IMR-90 (cell line): ENCODE measurements at regions not wholly inside any gene's neighbourhood (a gene's known extent, or its start where the extent isn't known, plus 50 kb on each side); places are given as distances from the start of the nearest gene placed in this dataset.

ENCODE experiments used
- ATAC-seq: fragments of 200-7000 bp; cut with Tn5 transposase; 2 replicates; pipeline ENCODE4 v1.9.1; 2020; ENCODE audit warnings: low read depth, mild to moderate bottlenecking, moderate library complexity
- BruUV-seq: library from RNA; stranded (reverse); fragments of 400-500 nt; replicated peaks from 2 replicates; lab custom pipeline; 2021; lab: Mats Ljungman, UMichigan
- CTCF ChIA-PET: fragments of 300-600 bp; formaldehyde crosslinking; extraction: SDS; loops from one replicate; lab custom pipeline; 2021; ENCODE audit warnings: antibody characterized with exemption; lab: Yijun Ruan, JAX
- POLR2A ChIA-PET: fragments of 300-600 bp; sonication (Branson Sonifier 250); formaldehyde crosslinking; loops from one replicate; lab custom pipeline; 2022; ENCODE audit warnings: antibody characterized with exemption; ENCODE audit not compliant: unreplicated experiment; lab: Charles Lee
- DNase-seq: peaks from one replicate; pipeline ENCODE4 v3.0.0; 2013
- H2AFZ ChIP-seq: replicated peaks from 2 replicates; pipeline ENCODE3; 2013; ENCODE audit warnings: low read length, mild to moderate bottlenecking; ENCODE audit not compliant: poor library complexity
- H2AK5ac ChIP-seq: 2 replicates; pipeline ENCODE4 v1.6.1; 2013; ENCODE audit warnings: low read depth, low read length, inconsistent platforms
- H2AK9ac ChIP-seq: replicated peaks from 2 replicates; pipeline ENCODE3; 2013; ENCODE audit warnings: mild to moderate bottlenecking, low read depth, low read length, moderate library complexity; ENCODE audit not compliant: poor library complexity
- H2BK120ac ChIP-seq: 2 replicates; pipeline ENCODE4 v1.6.1; 2013; ENCODE audit warnings: low read depth, low read length, inconsistent platforms
- H2BK15ac ChIP-seq: 3 replicates; pipeline ENCODE4 v1.6.1; 2013; ENCODE audit warnings: low read depth, low read length, inconsistent platforms
- H2BK20ac ChIP-seq: 2 replicates; pipeline ENCODE4 v1.6.1; 2013; ENCODE audit warnings: low read depth, mild to moderate bottlenecking, inconsistent platforms, low read length, moderate library complexity
- H2BK5ac ChIP-seq: 2 replicates; pipeline ENCODE4 v1.6.1; 2013; ENCODE audit warnings: mild to moderate bottlenecking, low read depth, low read length, inconsistent platforms; ENCODE audit not compliant: poor library complexity, severe bottlenecking
- H3K14ac ChIP-seq: replicated peaks from 2 replicates; pipeline ENCODE4 v1.6.1; 2013; ENCODE audit warnings: low read depth, low read length, inconsistent platforms
- H3K18ac ChIP-seq: 2 replicates; pipeline ENCODE4 v1.6.1; 2013; ENCODE audit warnings: low read depth, low read length, control low read depth
- H3K23ac ChIP-seq: 2 replicates; pipeline ENCODE4 v1.6.1; 2013; ENCODE audit warnings: low read depth, low read length, inconsistent platforms
- H3K27ac ChIP-seq: 2 replicates; pipeline ENCODE4 v1.5.1; 2013; ENCODE audit warnings: mild to moderate bottlenecking, control low read depth, low read length; ENCODE audit not compliant: insufficient read depth
- H3K27me3 ChIP-seq: 2 replicates; pipeline ENCODE4 v1.6.1; 2013; ENCODE audit warnings: low read length; ENCODE audit not compliant: control insufficient read depth, insufficient read depth
- H3K36me3 ChIP-seq: 2 replicates; pipeline ENCODE4 v1.6.1; 2013; ENCODE audit warnings: low read length, mixed read lengths; ENCODE audit not compliant: control insufficient read depth, insufficient read depth
- H3K4ac ChIP-seq: 2 replicates; pipeline ENCODE4 v1.6.1; 2013; ENCODE audit warnings: low read depth, low read length, inconsistent platforms
- H3K4me1 ChIP-seq: 2 replicates; pipeline ENCODE4 v1.6.1; 2013; ENCODE audit warnings: low read length, mixed read lengths; ENCODE audit not compliant: control insufficient read depth, insufficient read depth
- H3K4me2 ChIP-seq: 2 replicates; pipeline ENCODE4 v1.6.1; 2013; ENCODE audit warnings: low read depth, mild to moderate bottlenecking, control low read depth, low read length, moderate library complexity
- H3K4me3 ChIP-seq: 2 replicates; pipeline ENCODE4 v1.5.1; 2013; ENCODE audit warnings: low read depth, mild to moderate bottlenecking, control low read depth, low read length, moderate library complexity; ENCODE audit not compliant: insufficient read depth
- H3K56ac ChIP-seq: 2 replicates; pipeline ENCODE4 v1.6.1; 2013; ENCODE audit warnings: low read length, inconsistent platforms; ENCODE audit not compliant: insufficient read depth; ENCODE audit errors: extremely low read depth
- H3K79me1 ChIP-seq, 2 experiments: 2 replicates each; pipeline ENCODE4 v1.6.1; 2013; ENCODE audit warnings: low read length in 2 of 2, inconsistent platforms in 1 of 2, low read depth in 1 of 2
- H3K9ac ChIP-seq: 2 replicates; pipeline ENCODE4 v1.6.1; 2013; ENCODE audit warnings: low read depth, low read length, control low read depth
- H3K9me1 ChIP-seq: 2 replicates; pipeline ENCODE4 v1.6.1; 2013; ENCODE audit warnings: low read length, inconsistent platforms; ENCODE audit not compliant: insufficient read depth
- H3K9me3 ChIP-seq: 2 replicates; pipeline ENCODE4 v1.6.1; 2013; ENCODE audit warnings: low read length; ENCODE audit not compliant: control insufficient read depth, insufficient read depth
- H4K20me1 ChIP-seq: 2 replicates; pipeline ENCODE4 v1.6.1; 2013; ENCODE audit warnings: low read length, inconsistent platforms; ENCODE audit not compliant: insufficient read depth
- H4K5ac ChIP-seq: 2 replicates; pipeline ENCODE4 v1.6.1; 2013; ENCODE audit warnings: mild to moderate bottlenecking, low read depth, low read length, control low read depth
- H4K8ac ChIP-seq, 2 experiments: 2 replicates each; pipeline ENCODE4 v1.6.1; 2013; ENCODE audit warnings: low read depth in 2 of 2, low read length in 2 of 2, control low read depth in 1 of 2, inconsistent platforms in 1 of 2
- H4K91ac ChIP-seq: 2 replicates; pipeline ENCODE4 v1.6.1; 2013; ENCODE audit warnings: low read depth, low read length, inconsistent platforms; ENCODE audit not compliant: insufficient read depth
- BHLHE40 ChIP-seq: fragments of 150-350 bp; IDR thresholded peaks from 2 replicates; pipeline ENCODE4 v1.6.1; 2016; ENCODE audit warnings: mild to moderate bottlenecking, low read depth, low read length
- CHD1 ChIP-seq: IDR thresholded peaks from 2 replicates; pipeline ENCODE4 v1.6.1; 2012; ENCODE audit warnings: low read depth, low read length, improper control_type of control experiment
- FOS ChIP-seq: fragments of 150-350 bp; IDR thresholded peaks from 2 replicates; pipeline ENCODE4 v1.6.1; 2016; ENCODE audit warnings: low read depth, low read length
- MAFK ChIP-seq: IDR thresholded peaks from 2 replicates; pipeline ENCODE4 v1.6.1; 2012; ENCODE audit warnings: low read depth, low read length, improper control_type of control experiment
- MAZ ChIP-seq: IDR thresholded peaks from 2 replicates; pipeline ENCODE4 v1.6.1; 2012; ENCODE audit warnings: low read depth, mild to moderate bottlenecking, low read length, improper control_type of control experiment, moderate library complexity, borderline replicate concordance
- MXI1 ChIP-seq: IDR thresholded peaks from 2 replicates; pipeline ENCODE4 v1.6.1; 2012; ENCODE audit warnings: low read depth, mild to moderate bottlenecking, low read length, moderate library complexity, borderline replicate concordance
- NFE2L2 ChIP-seq: fragments of 150-350 bp; IDR thresholded peaks from 2 replicates; pipeline ENCODE4 v1.6.1; 2016; ENCODE audit warnings: low read depth, mild to moderate bottlenecking, low read length
- POLR2A ChIP-seq: IDR thresholded peaks from 2 replicates; pipeline ENCODE4 v1.6.1; 2012; ENCODE audit warnings: mild to moderate bottlenecking, low read depth, low read length
- RAD21 ChIP-seq: IDR thresholded peaks from 2 replicates; pipeline ENCODE4 v1.6.1; 2012; ENCODE audit warnings: low read length, improper control_type of control experiment
- SMC3 ChIP-seq: fragments of 150-350 bp; IDR thresholded peaks from 2 replicates; pipeline ENCODE4 v1.6.1; 2016; ENCODE audit warnings: low read depth, mild to moderate bottlenecking, antibody characterized with exemption, low read length, moderate library complexity
- WGBS, 2 experiments: methylation state at CpG; one replicate each; pipeline versions ENCODE4 v1.1.5 to v1.1.7; 2013; ENCODE audit warnings: missing lambda C conversion rate in 2 of 2; ENCODE audit not compliant: insufficient read length in 1 of 2; ENCODE audit errors: extremely low coverage in 2 of 2; 5-methylcytosine and 5-hydroxymethylcytosine counted together
- dilution Hi-C: fragments of 300-500 bp; cut with HindIII; formaldehyde crosslinking; loops from one replicate; pipeline ENCODE4 v1.14.3; 2018; ENCODE audit warnings: low sequenced_read_pairs; ENCODE audit not compliant: unreplicated experiment
- in situ Hi-C: fragments of 300-500 bp; cut with MboI; formaldehyde crosslinking; loops from 3 replicates; pipeline ENCODE4 v1.14.3; 2019; ENCODE audit warnings: low sequenced_read_pairs, inconsistent platforms, mixed read lengths
- intact Hi-C: fragments of 100-400 bp; cut with micrococcal nuclease; formaldehyde crosslinking; loops from 2 replicates; pipeline ENCODE4 v1.10.0; 2022
- TF ChIP-seq, protein P1 (sequence below): fragments of 150-350 bp; IDR thresholded peaks from 2 replicates; pipeline ENCODE4 v1.6.1; 2016; ENCODE audit warnings: low read depth, mild to moderate bottlenecking, low read length, moderate library complexity, borderline replicate concordance
- TF ChIP-seq, protein P2 (sequence below): fragments of 150-350 bp; IDR thresholded peaks from 2 replicates; pipeline ENCODE4 v1.6.1; 2017; ENCODE audit warnings: mild to moderate bottlenecking, antibody characterized with exemption, low read length, low read depth
- TF ChIP-seq, protein P3 (sequence below): conservative IDR thresholded peaks from 2 replicates; pipeline ENCODE4 v1.5.1; 2012; ENCODE audit warnings: mild to moderate bottlenecking, low read depth, low read length, improper control_type of control experiment

- no peaks in the 10 kb centered on the region for H3K9me3 ChIP-seq
- no peaks in the 10 kb centered on the region for H4K20me1 ChIP-seq
- H3K79me1 ChIP-seq, result no peaks in the 10 kb centered on the region
- no peaks in the 10 kb centered on the region for H3K4me1 ChIP-seq
- no TSS peak for BruUV-seq
- no peak overlapping the region for H2BK15ac ChIP-seq
- WGBS, 2 experiments, result 0% methylated on average over 1 of the region's 3 CpGs; no CpG with 5 or more reads in 1 of the 2 experiments
- no peak overlapping the region for H2BK20ac ChIP-seq
- H3K4me3 ChIP-seq, result no peak overlapping the region
- H3K36me3 ChIP-seq, result no peaks in the 10 kb centered on the region
- DNase-seq (no peak), ATAC-seq (no peak)
- no peak overlapping the region for H3K23ac ChIP-seq
- POLR2A ChIA-PET, result no interaction called here
- no peak overlapping the region for H2AK5ac ChIP-seq
- H3K14ac ChIP-seq, result no peak overlapping the region
- H3K56ac ChIP-seq, result no peak overlapping the region
- no peaks in the 10 kb centered on the region for H3K27me3 ChIP-seq
- in situ Hi-C loops (no loop called here), intact Hi-C loops (no loop called here), dilution Hi-C loops (no loop called here)
- CTCF ChIA-PET, result no interaction called here
- H2AFZ ChIP-seq, result no peak overlapping the region
- no peak overlapping the region for H3K4me2 ChIP-seq
- H3K9me1 ChIP-seq, result no peaks in the 10 kb centered on the region
- no peak overlapping the region for H2BK5ac ChIP-seq
- no peak overlapping the region for H3K9ac ChIP-seq
- H2AK9ac ChIP-seq, result no peak overlapping the region
- H3K18ac ChIP-seq, result no peak overlapping the region
- no peak overlapping the region for H2BK120ac ChIP-seq
- H4K8ac ChIP-seq, result no peak overlapping the region
- H4K5ac ChIP-seq, result no peak overlapping the region
- TF ChIP-seq, protein P1, sequence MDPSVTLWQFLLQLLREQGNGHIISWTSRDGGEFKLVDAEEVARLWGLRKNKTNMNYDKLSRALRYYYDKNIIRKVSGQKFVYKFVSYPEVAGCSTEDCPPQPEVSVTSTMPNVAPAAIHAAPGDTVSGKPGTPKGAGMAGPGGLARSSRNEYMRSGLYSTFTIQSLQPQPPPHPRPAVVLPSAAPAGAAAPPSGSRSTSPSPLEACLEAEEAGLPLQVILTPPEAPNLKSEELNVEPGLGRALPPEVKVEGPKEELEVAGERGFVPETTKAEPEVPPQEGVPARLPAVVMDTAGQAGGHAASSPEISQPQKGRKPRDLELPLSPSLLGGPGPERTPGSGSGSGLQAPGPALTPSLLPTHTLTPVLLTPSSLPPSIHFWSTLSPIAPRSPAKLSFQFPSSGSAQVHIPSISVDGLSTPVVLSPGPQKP, result no peak
- TF ChIP-seq, protein P2, sequence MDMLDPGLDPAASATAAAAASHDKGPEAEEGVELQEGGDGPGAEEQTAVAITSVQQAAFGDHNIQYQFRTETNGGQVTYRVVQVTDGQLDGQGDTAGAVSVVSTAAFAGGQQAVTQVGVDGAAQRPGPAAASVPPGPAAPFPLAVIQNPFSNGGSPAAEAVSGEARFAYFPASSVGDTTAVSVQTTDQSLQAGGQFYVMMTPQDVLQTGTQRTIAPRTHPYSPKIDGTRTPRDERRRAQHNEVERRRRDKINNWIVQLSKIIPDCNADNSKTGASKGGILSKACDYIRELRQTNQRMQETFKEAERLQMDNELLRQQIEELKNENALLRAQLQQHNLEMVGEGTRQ, result no peak
- TF ChIP-seq POLR2A (no peak), BHLHE40 (no peak), MAFK (no peak), FOS (no peak), MAZ (no peak), NFE2L2 (no peak), RAD21 (no peak), MXI1 (no peak), CHD1 (no peak), SMC3 (no peak)
- TF ChIP-seq, protein P3, sequence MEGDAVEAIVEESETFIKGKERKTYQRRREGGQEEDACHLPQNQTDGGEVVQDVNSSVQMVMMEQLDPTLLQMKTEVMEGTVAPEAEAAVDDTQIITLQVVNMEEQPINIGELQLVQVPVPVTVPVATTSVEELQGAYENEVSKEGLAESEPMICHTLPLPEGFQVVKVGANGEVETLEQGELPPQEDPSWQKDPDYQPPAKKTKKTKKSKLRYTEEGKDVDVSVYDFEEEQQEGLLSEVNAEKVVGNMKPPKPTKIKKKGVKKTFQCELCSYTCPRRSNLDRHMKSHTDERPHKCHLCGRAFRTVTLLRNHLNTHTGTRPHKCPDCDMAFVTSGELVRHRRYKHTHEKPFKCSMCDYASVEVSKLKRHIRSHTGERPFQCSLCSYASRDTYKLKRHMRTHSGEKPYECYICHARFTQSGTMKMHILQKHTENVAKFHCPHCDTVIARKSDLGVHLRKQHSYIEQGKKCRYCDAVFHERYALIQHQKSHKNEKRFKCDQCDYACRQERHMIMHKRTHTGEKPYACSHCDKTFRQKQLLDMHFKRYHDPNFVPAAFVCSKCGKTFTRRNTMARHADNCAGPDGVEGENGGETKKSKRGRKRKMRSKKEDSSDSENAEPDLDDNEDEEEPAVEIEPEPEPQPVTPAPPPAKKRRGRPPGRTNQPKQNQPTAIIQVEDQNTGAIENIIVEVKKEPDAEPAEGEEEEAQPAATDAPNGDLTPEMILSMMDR, result no peak
- H3K4ac ChIP-seq, result no peak overlapping the region
- H4K91ac ChIP-seq, result no peak overlapping the region
- H3K27ac ChIP-seq, result no peak overlapping the region
Measured at GRCh38 chr2:194765723-194766122, 891.3 kb upstream of the SLC39A10 start.
